ENCODE measurements at regions not wholly inside any gene's neighbourhood (a gene's known extent, or its start where the extent isn't known, plus 50 kb on each side); places are given as distances from the start of the nearest gene placed in this dataset.

- no peak overlapping the region for H3K27ac ChIP-seq
- TF ChIP-seq CTCF (IDR thresholded peaks at IDR 0.05) (no peak), POLR2A (IDR thresholded peaks at IDR 0.05) (no peak)
- DNase-seq = peak in 1 of 2 donors; percentile 20
Observed at GRCh38 chr5:143601357-143601756, 197.9 kb upstream of the NR3C1 start.

GRCh38 chr5:143600396-143601075, 197.1 kb upstream of the NR3C1 start:
- Histone ChIP-seq H3K9me3 (no peaks in the 10 kb centered on the region), H3K4me3 (no peak overlapping the region), H3K36me3 (no peaks in the 10 kb centered on the region), H3K27ac (no peak overlapping the region), H3K4me1 (no peaks in the 10 kb centered on the region), H3K27me3 (no peaks in the 10 kb centered on the region)
- DNase-seq = no peak
- intact Hi-C loops (cut with DNase I; ENCODE audit: low total_unique reads) = no loop called here
- TF ChIP-seq POLR2A (IDR thresholded peaks at IDR 0.05) (no peak), CTCF (IDR thresholded peaks at IDR 0.05) (no peak)

More at GRCh38 chr5:143601357-143601756, 197.9 kb upstream of the NR3C1 start:
- H3K36me3 ChIP-seq = no peaks in the 10 kb centered on the region
- intact Hi-C loops (cut with DNase I; ENCODE audit: low total_unique reads) = no loop called here
- no peak overlapping the region for H3K4me3 ChIP-seq
- H3K27me3 ChIP-seq = no peaks in the 10 kb centered on the region
- H3K4me1 ChIP-seq = no peaks in the 10 kb centered on the region
- no peaks in the 10 kb centered on the region for H3K9me3 ChIP-seq

GRCh38 chr5:143599474-143599873, 196.0 kb upstream of the NR3C1 start:
- no peaks in the 10 kb centered on the region for H3K36me3 ChIP-seq
- intact Hi-C loops (cut with DNase I; ENCODE audit: low total_unique reads) = no loop called here
- DNase-seq = no peak

DNA sequence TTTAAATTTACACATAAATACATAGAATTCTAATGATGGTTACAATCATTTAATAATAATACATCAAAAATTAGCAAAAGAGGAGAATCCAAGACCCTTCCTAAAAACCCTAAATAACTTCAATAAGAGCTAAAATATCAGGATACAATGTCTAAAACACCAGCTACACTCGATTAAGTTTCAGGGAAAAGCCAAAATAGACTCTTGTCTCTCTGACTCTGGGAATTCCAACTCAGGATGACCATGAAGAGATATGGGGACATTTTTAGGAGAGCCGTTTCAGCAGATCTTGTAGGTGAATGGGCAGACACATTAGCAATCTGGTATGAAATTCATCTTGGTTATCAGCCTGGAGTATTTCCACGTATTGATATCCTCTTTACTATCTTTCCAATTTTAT, 193.3 kb upstream of the NR3C1 start:
- H3K4me1 ChIP-seq = no peaks in the 10 kb centered on the region
- no peaks in the 10 kb centered on the region for H3K27me3 ChIP-seq
- H3K4me3 ChIP-seq = no peak overlapping the region
- TF ChIP-seq POLR2A (IDR thresholded peaks at IDR 0.05) = no peak
- TF ChIP-seq CTCF (IDR thresholded peaks at IDR 0.05) = no peak
- intact Hi-C loops (cut with DNase I; ENCODE audit: low total_unique reads) = no loop called here
- no peaks in the 10 kb centered on the region for H3K9me3 ChIP-seq
- H3K36me3 ChIP-seq = no peaks in the 10 kb centered on the region
- H3K27ac ChIP-seq = no peak overlapping the region
- DNase-seq = no peak

More at GRCh38 chr5:143599474-143599873, 196.0 kb upstream of the NR3C1 start:
- Histone ChIP-seq H3K4me3 (no peak overlapping the region), H3K27ac (no peak overlapping the region), H3K9me3 (no peaks in the 10 kb centered on the region), H3K27me3 (no peaks in the 10 kb centered on the region), H3K4me1 (no peaks in the 10 kb centered on the region)
- no peak for TF ChIP-seq POLR2A (IDR thresholded peaks at IDR 0.05)
- TF ChIP-seq CTCF (IDR thresholded peaks at IDR 0.05) = no peak

- Histone ChIP-seq H3K9me3 (no peaks in the 10 kb centered on the region), H3K4me3 (no peak overlapping the region), H3K36me3 (no peaks in the 10 kb centered on the region), H3K4me1 (no peaks in the 10 kb centered on the region), H3K27me3 (no peaks in the 10 kb centered on the region), H3K27ac (no peak overlapping the region)
- intact Hi-C loops (cut with DNase I; ENCODE audit: low total_unique reads) = no loop called here
- TF ChIP-seq POLR2A (IDR thresholded peaks at IDR 0.05) (no peak), CTCF (IDR thresholded peaks at IDR 0.05) (no peak)
- no peak for DNase-seq
Observed at GRCh38 chr5:143594902-143595818, 191.7 kb upstream of the NR3C1 start.

Data from uterus (tissue), 3 donors.